Stomach (tissue), 4 donors: ENCODE measurements at regions not wholly inside any gene's neighbourhood (a gene's known extent, or its start where the extent isn't known, plus 50 kb on each side); places are given as distances from the start of the nearest gene placed in this dataset.

Experiments
- EP300 ChIP-seq: sonication (generic); formaldehyde crosslinking; IDR thresholded peaks from one replicate; pipeline ENCODE4 v1.6.1; 2017; ENCODE audit warnings: antibody characterized with exemption
- POLR2A ChIP-seq, 4 donors: fragments of 450-650 bp; IDR thresholded peaks; one replicate each; pipeline ENCODE4 v1.6.1; 2016; ENCODE audit warnings: antibody characterized with exemption in 4 of 4, control low read depth in 2 of 4, mild to moderate bottlenecking in 1 of 4, moderate library complexity in 1 of 4
- TF ChIP-seq, protein P1 (sequence below), 7 experiments: fragments of 450-650 bp in 4 of 7; fragments of 200-600 bp in 3 of 7; sonication (generic) in 3 of 7; IDR thresholded peaks; one replicate each; pipeline ENCODE4 v1.5.1; 2016 to 2019; ENCODE audit warnings: antibody characterized with exemption in 7 of 7, control low read depth in 2 of 7, mild to moderate bottlenecking in 1 of 7

DNA sequence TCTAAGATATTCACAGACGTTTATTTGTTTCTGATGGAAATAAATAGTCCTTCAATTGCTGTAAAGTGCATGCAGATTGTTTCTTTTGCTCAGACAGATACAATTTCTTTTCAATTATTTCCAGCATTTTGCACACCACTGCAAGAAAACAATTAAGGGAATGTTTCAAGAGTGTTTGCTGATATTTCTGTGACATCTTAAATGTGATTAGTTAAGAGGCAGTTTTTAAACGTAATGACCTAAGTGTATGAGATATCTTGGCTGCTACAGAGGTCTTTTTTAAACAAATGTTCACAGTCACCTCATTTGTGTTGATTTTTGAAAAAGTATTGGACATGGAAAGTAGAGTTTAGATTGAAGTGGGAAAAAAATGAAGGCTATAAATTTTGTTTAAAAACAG is 262.3 kb upstream of the BRINP3 start:
- TF ChIP-seq, protein P1, sequence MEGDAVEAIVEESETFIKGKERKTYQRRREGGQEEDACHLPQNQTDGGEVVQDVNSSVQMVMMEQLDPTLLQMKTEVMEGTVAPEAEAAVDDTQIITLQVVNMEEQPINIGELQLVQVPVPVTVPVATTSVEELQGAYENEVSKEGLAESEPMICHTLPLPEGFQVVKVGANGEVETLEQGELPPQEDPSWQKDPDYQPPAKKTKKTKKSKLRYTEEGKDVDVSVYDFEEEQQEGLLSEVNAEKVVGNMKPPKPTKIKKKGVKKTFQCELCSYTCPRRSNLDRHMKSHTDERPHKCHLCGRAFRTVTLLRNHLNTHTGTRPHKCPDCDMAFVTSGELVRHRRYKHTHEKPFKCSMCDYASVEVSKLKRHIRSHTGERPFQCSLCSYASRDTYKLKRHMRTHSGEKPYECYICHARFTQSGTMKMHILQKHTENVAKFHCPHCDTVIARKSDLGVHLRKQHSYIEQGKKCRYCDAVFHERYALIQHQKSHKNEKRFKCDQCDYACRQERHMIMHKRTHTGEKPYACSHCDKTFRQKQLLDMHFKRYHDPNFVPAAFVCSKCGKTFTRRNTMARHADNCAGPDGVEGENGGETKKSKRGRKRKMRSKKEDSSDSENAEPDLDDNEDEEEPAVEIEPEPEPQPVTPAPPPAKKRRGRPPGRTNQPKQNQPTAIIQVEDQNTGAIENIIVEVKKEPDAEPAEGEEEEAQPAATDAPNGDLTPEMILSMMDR (IDR thresholded peaks at IDR 0.05): no peak
- TF ChIP-seq POLR2A (IDR thresholded peaks at IDR 0.05) (no peak), EP300 (no peak)
